Activated gamma-delta T cell treated with Interleukin-2 at 50 U/mL for 16 hours (primary cell): ENCODE measurements at regions not wholly inside any gene's neighbourhood (a gene's known extent, or its start where the extent isn't known, plus 50 kb on each side); places are given as distances from the start of the nearest gene placed in this dataset.
"Not testable (repeated sequence)": the region's sequence is repeated elsewhere in the genome, so short reads cannot be mapped to it uniquely, and the experiment has no call there.

ENCODE experiments used
- DNase-seq: peaks from one replicate; pipeline ENCODE4 v3.0.0-alpha.2; 2020

GRCh38 chr16:79403534-79403933 is 197.0 kb downstream of the MAF start:
- DNase-seq: no peak

GRCh38 chr16:79402920-79403319 is 197.6 kb downstream of the MAF start:
- DNase-seq: no peak

DNA sequence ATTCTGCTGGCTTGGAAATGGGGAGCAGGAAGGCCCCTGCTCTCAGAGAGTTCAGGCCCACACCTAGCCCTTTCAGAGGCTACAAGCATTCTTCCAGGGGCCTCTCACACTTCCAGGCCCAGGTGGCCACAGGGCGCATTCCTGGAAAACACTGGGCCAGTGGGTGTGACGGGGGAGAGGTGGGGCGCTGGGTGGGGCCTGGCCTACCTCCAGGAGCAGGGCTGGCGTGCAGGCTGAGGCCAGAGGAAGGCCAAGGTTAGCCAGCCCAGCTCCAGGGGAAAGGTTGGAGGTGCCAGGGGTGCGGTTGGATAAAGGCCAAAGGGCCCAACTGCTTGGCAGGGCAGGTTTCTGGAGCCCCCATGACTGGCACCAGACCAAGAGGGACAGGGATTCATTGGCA is 198.2 kb downstream of the MAF start:
- DNase-seq: no peak

GRCh38 chr16:79401782-79402181 is 198.8 kb downstream of the MAF start:
- DNase-seq: no peak

- no peak for DNase-seq
These were observed 199.4 kb downstream of the MAF start for GRCh38 chr16:79401157-79401556.

DNA sequence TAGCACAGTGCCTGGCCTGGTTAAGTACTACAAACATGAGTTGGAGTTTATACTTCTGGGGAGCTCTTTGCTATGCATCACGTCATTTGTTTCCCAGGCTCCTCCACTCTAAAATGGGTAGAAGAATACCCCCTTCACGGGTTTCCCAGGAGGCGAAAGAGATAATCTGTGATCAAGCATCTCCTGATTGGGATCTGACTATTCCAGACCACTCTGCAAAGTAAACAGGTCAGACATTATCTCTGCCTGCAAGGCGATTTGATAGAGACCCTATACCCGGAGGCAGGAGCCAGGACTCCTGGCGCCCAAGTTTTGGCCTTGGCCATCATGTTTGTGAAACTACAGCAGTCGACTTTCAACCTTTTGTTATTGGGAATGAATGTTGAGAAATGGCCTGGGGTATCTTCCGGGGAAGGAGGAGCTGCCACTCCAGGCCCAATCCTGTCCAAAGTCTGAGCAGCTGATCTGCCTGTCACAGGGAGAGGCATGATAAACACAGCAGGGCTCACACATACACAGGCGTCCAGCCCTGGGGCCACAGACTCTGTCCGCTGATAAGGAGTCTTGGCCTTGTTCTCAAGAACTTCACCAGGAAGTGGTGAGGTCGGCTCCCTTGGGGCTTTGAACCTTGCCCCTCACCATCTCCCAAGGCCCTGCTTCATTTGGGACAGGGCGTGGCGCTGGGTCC is 199.9 kb downstream of the MAF start:
- DNase-seq: no peak

GRCh38 chr16:79395591-79395990 is 204.9 kb downstream of the MAF start:
- no peak for DNase-seq

GRCh38 chr16:79394206-79394605 is 206.3 kb downstream of the MAF start:
- no peak for DNase-seq

- DNase-seq: no peak
These were observed 207.0 kb downstream of the MAF start for GRCh38 chr16:79393564-79393963.

- DNase-seq: no peak
These were observed 207.4 kb downstream of the MAF start for GRCh38 chr16:79393127-79393526.

- DNase-seq: no peak
These were observed 208.5 kb downstream of the MAF start for GRCh38 chr16:79392081-79392480.

DNA sequence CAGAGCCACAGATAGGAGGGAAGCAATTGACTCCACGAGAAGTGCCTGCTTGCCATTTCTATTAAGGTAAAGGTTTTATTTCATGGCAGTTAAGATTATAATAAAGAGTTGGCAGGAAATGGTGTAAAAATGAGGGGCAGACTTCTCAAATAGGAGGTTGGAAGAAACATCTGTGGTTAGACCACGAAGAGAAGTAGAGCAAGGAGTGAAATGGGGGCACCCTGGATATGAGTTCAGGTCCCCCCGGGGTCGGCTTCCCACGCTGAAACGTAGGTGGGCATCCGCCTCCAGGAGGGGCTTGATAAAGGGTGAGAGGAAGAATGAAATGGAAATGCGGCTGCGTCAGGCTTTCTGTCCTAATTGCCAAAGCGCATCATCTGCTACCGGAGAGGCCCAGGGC is 209.1 kb downstream of the MAF start:
- DNase-seq: no peak

DNA sequence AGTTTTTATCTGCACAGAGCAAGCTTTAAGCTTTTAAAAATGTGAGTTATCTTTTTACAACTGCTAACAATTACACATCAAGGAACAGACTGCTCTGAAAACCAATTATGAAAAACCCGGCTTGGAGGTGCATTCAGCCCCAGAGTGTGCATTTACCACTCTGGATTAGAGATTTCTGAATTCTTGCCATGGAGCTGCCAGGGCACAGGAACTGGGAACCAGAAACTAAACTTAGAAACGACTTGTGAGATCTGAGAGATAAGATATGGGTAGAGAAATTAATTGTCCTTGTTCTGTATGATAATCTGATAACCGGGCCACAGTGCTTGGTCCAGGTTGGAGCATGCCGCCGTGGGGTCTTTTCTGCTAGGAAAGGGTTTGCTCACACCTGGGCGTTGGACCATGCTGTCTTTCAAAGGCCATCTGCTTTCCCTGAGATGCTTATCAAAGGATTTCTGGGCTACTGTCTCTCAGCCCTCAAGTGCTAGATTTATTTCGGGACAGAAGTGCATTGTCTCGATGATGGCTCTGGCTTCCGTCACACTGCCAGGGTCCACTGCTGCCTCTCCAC is 210.0 kb downstream of the MAF start:
- no peak for DNase-seq

- no peak for DNase-seq
These were observed 212.1 kb downstream of the MAF start for GRCh38 chr16:79388396-79388795.

- DNase-seq: no peak
These were observed 214.2 kb downstream of the MAF start for GRCh38 chr16:79386299-79386698.

DNA sequence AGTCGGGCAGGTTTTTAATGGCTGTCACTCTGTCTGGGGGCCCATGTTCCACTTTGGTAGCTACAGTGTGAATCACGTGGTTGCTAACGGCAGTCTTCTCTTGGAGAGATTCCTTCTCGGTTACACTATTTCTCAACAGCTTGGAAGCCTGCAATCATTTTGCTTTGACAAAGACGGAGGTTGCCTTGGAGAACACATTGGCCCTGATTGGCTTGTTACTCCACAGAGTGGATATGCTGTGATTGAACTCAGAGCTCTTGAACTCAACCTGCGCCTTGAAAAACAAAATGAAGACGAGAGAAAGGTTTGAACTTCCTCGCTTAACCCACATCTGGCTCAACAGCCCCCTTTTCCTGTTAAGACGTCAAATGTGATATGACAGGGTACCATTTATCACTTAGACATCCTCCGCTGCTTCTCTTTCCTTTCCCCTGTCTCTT is 218.9 kb downstream of the MAF start:
- DNase-seq: no peak

- no peak for DNase-seq
These were observed 219.4 kb downstream of the MAF start for GRCh38 chr16:79380995-79381602.

DNA sequence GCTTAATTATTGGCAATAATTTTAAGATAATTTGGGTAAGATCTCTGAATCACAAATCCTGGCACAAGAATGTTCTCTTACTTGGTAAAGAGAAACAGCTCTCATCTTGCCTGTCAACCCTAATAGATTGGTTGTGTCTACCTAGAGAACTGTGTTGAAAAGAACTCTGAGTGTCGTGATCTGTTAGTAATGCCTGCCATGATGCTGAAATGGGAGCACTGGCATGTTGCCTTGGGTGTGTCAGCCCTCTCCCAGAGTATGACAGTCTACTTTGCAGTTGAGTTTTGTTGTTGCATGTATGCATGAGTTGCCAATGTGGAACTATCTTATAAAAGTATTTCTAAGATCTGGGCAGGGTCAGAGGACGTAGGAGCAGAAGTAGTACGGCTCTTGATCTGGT is 221.4 kb downstream of the MAF start:
- DNase-seq: no peak

GRCh38 chr16:79377082-79377481 is 223.5 kb downstream of the MAF start:
- not testable (repeated sequence) for DNase-seq

DNA sequence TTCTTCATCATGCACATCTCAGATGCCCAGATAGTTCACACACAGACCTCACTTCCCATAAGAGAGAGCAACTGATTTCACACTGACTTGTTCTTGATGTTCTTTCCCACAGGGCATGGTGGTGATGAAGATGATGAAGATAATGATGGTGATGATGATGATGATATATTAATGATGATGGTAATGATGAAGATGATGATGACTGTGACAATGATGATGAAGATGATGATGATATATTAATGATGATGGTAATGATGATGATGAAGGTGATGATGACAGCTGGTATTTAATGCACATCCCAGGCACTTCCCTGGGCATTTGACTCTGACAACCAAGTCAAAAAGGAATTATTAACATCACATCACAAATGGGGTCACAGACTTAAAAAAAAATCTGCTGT is 225.2 kb downstream of the MAF start:
- no peak for DNase-seq

- DNase-seq: no peak
These were observed 227.9 kb downstream of the MAF start for GRCh38 chr16:79372503-79373184.

DNA sequence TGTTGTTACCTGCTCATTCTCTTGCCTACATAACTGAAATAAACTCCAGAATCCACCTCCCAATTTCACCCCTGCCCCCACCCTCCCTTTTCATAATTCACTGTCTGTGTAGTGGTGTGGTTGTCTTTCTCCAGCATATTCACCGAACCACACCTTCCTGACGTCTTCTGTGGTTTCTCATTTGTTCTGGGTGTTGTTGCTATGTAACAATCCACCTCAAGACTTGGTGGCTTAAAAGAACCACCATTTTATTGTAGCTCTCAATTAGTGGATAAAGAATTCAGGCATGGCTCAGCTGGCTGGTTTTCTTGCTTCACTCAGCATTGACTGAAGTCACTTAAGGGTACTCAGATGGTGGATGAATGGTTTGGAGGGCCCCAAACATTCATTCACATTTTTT is 229.8 kb downstream of the MAF start:
- no peak for DNase-seq

DNA sequence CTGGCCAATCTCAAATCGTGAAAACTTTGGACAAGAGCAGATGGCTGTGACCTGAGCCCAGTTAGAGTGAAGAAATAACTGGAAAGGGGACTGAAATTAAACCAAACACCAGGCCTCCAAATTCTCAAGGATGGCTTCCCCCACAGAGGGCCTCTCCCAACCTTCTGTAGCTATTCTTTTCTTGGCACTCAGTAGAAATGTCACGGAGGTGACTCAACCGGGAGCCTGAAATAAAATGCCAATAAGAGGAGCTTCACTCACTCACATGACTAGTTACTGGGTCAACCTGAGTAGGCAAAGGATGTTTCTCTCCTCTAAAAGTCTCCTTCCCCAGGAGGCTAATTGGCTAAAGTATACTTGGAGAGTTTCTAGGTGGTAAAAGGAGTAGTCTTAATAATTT is 230.7 kb downstream of the MAF start:
- no peak for DNase-seq

DNA sequence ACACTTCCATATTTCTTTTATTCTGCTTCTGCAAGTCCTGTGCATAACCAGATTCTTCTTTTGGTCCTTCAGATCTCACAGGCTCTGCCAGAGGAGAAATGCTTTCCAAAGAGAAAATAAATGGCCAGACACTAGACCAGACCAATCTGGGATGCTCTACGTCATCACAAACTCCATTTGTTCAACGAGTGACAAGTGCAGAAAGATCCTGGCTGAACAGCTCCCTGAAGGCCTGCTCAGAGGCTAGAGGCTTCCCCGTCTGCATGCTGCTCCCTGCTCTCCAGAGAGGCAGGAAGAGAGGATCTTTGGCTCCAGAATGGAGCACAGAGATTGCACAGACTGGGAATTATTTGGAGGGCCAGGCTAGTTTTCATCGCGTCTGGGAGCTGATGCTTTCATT is 232.7 kb downstream of the MAF start:
- no peak for DNase-seq
